SU-DHL-6 (cell line): ENCODE measurements at regions not wholly inside any gene's neighbourhood (a gene's known extent, or its start where the extent isn't known, plus 50 kb on each side); places are given as distances from the start of the nearest gene placed in this dataset.

Source experiments
- H2AFZ ChIP-seq: fragments of 200-600 bp; sonication (generic); 2 replicates; pipeline ENCODE4 v1.6.1; 2014; ENCODE audit warnings: low read depth, mild to moderate bottlenecking, moderate library complexity, mixed read lengths, antibody characterized with exemption, low read length; ENCODE audit not compliant: severe bottlenecking
- H3F3A ChIP-seq: fragments of 200-600 bp; shearing (Covaris generic); 2 replicates; pipeline ENCODE4 v1.6.0; 2016; ENCODE audit warnings: antibody characterized with exemption, mild to moderate bottlenecking; ENCODE audit not compliant: insufficient read depth
- H3K27ac ChIP-seq: fragments of 200-600 bp; sonication (generic); 2 replicates; pipeline ENCODE4 v1.5.1; 2016; ENCODE audit warnings: low read depth, mild to moderate bottlenecking, low read length, moderate library complexity, mixed read lengths
- H3K27me3 ChIP-seq: fragments of 200-600 bp; sonication (generic), shearing (Covaris generic); 2 replicates; pipeline ENCODE4 v1.6.0; 2014; ENCODE audit warnings: mild to moderate bottlenecking, low read length
- H3K36me3 ChIP-seq: fragments of 200-600 bp; sonication (generic); 2 replicates; pipeline ENCODE4 v1.6.1; 2014; ENCODE audit warnings: mild to moderate bottlenecking, low read length, mixed read lengths
- H3K4me2 ChIP-seq: fragments of 300-600, 200-600 bp; shearing (Covaris generic), sonication (generic); 2 replicates; pipeline ENCODE4 v1.6.0; 2014; ENCODE audit warnings: low read length, low read depth, mild to moderate bottlenecking; ENCODE audit not compliant: poor library complexity, severe bottlenecking
- H3K4me3 ChIP-seq: fragments of 200-600 bp; sonication (generic); 2 replicates; pipeline ENCODE4 v1.5.1; 2014; ENCODE audit warnings: antibody characterized with exemption, low read length, mild to moderate bottlenecking, mixed read lengths; ENCODE audit not compliant: insufficient read depth, poor library complexity, severe bottlenecking
- H3K79me2 ChIP-seq: fragments of 200-600 bp; sonication (generic); 2 replicates; pipeline ENCODE4 v1.6.1; 2014; ENCODE audit warnings: mild to moderate bottlenecking, low read length, moderate library complexity; ENCODE audit not compliant: insufficient read depth
- H3K9ac ChIP-seq: fragments of 200-600 bp; sonication (generic); 2 replicates; pipeline ENCODE4 v1.7.0; 2014; ENCODE audit warnings: mild to moderate bottlenecking, low read length
- H3K9me2 ChIP-seq: fragments of 200-600 bp; sonication (generic); replicated peaks from 2 replicates; pipeline ENCODE4 v1.6.1; 2014; ENCODE audit warnings: low read length; ENCODE audit not compliant: insufficient read depth
- H3K9me3 ChIP-seq: fragments of 200-600 bp; sonication (generic); 2 replicates; pipeline ENCODE4 v1.6.1; 2014; ENCODE audit warnings: low read length, mixed read lengths; ENCODE audit not compliant: insufficient read depth
- H4K20me1 ChIP-seq: fragments of 200-600 bp; sonication (generic); 2 replicates; pipeline ENCODE4 v1.6.1; 2014; ENCODE audit warnings: low read depth, mild to moderate bottlenecking, antibody characterized with exemption, low read length, moderate library complexity, mixed read lengths
- CTCF ChIP-seq: fragments of 200-600 bp; sonication (generic); IDR thresholded peaks from one replicate; pipeline ENCODE4 v1.5.1; 2017; ENCODE audit warnings: antibody characterized with exemption, mild to moderate bottlenecking, low read length, moderate library complexity; ENCODE audit not compliant: insufficient read depth, poor library complexity, severe bottlenecking
- EZH2phosphoT487 ChIP-seq: fragments of 200-600 bp; sonication (generic), shearing (Covaris generic); conservative IDR thresholded peaks from 2 replicates; pipeline ENCODE4 v1.6.1; 2018; ENCODE audit warnings: mild to moderate bottlenecking, antibody characterized with exemption, low read length, moderate library complexity, mixed read lengths

- Histone ChIP-seq H3K79me2 (no peaks in the 10 kb centered on the region), H3K36me3 (no peaks in the 10 kb centered on the region), H3K4me2 (no peak overlapping the region), H4K20me1 (no peaks in the 10 kb centered on the region), H3K9ac (no peak overlapping the region), H3K27ac (no peak overlapping the region), H3K9me2 (no peaks in the 10 kb centered on the region), H3F3A (no peaks in the 10 kb centered on the region), H3K4me3 (no peak overlapping the region), H3K27me3 (no peaks in the 10 kb centered on the region), H2AFZ (no peak overlapping the region), H3K9me3 (no peaks in the 10 kb centered on the region)
- TF ChIP-seq CTCF = no peak
- TF ChIP-seq EZH2phosphoT487 = no peak
These were observed 323.1 kb upstream of the CBLB start for GRCh38 chr3:106191913-106192312.

DNA sequence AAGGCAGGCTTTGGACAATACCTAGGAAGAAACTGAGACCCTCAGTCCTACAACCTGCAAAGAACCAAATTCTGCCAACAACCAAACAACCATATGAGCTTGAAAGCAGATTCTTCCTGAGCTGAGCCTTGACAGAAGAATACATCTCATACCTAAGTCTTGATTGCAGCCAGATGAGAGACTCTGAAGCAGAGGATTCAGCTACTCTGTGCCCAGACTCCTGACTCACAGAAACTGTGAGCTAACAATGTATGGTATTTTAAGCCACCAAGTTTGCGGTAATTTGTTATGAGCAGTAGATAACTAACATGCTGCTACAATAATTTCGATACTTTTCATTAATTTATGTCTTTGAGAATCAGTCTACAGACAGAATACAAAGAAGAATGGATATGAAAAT, 325.1 kb upstream of the CBLB start:
- Histone ChIP-seq H3K27ac (no peak overlapping the region), H3F3A (no peaks in the 10 kb centered on the region), H3K9me2 (no peaks in the 10 kb centered on the region), H3K79me2 (no peaks in the 10 kb centered on the region), H4K20me1 (no peaks in the 10 kb centered on the region), H3K36me3 (no peaks in the 10 kb centered on the region), H2AFZ (no peak overlapping the region), H3K9ac (no peak overlapping the region), H3K4me3 (no peak overlapping the region), H3K9me3 (no peaks in the 10 kb centered on the region), H3K4me2 (no peak overlapping the region), H3K27me3 (no peaks in the 10 kb centered on the region)
- TF ChIP-seq CTCF = no peak
- no peak for TF ChIP-seq EZH2phosphoT487

DNA sequence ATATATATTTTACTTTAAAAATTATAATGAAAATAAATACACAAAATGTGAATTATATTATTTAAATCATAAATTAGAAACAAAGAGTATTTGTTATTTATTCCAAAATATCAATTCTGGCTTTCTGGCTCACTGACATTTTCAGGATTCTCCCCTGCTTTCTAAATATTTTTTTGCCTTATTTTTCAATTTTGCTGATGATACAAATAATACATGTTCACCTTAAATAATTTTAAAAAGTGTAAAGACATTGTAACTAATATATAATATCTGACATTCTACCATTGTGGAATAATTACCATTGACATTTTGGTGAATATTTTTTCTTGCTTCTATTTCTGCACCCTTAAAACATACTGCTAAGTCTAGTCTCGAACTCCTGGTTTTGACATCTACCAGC, 325.9 kb upstream of the CBLB start:
- no peaks in the 10 kb centered on the region for H4K20me1 ChIP-seq
- H3K27me3 ChIP-seq = no peaks in the 10 kb centered on the region
- H3K9me2 ChIP-seq = no peaks in the 10 kb centered on the region
- H3K9ac ChIP-seq = no peak overlapping the region
- H3F3A ChIP-seq = no peaks in the 10 kb centered on the region; the same call in 1 of the 2 replicates
- H3K9me3 ChIP-seq = no peaks in the 10 kb centered on the region
- no peaks in the 10 kb centered on the region for H3K79me2 ChIP-seq
- H2AFZ ChIP-seq = no peak overlapping the region
- H3K36me3 ChIP-seq = no peaks in the 10 kb centered on the region
- no peak overlapping the region for H3K27ac ChIP-seq
- no peak overlapping the region for H3K4me2 ChIP-seq
- H3K4me3 ChIP-seq = no peak overlapping the region
- TF ChIP-seq CTCF (no peak), EZH2phosphoT487 (no peak)
